Neural progenitor cell (in vitro differentiated cells): ENCODE measurements at regions not wholly inside any gene's neighbourhood (a gene's known extent, or its start where the extent isn't known, plus 50 kb on each side); places are given as distances from the start of the nearest gene placed in this dataset.

Source experiments
- DNase-seq: peaks from one replicate; pipeline ENCODE4 v3.0.0-alpha.2; 2016; ENCODE audit warnings: low spot score
- H2AFZ ChIP-seq: fragments of 200-600 bp; sonication (generic); replicated peaks from 2 replicates; pipeline ENCODE4 v1.6.1; 2016; ENCODE audit warnings: antibody characterized with exemption
- H3F3A ChIP-seq: fragments of 200-600 bp; sonication (generic); 2 replicates; pipeline ENCODE4 v1.6.1; 2016; ENCODE audit warnings: antibody characterized with exemption, low read depth
- H3K27ac ChIP-seq: fragments of 200-600 bp; sonication (generic); 2 replicates; pipeline ENCODE4 v1.5.1; 2016; ENCODE audit warnings: mild to moderate bottlenecking
- H3K27me3 ChIP-seq: fragments of 200-600 bp; sonication (generic); 2 replicates; pipeline ENCODE4 v1.6.1; 2016; ENCODE audit warnings: mild to moderate bottlenecking, moderate library complexity
- H3K36me3 ChIP-seq: fragments of 200-600 bp; sonication (generic); 2 replicates; pipeline ENCODE4 v1.5.1; 2016
- H3K4me1 ChIP-seq: fragments of 200-600 bp; sonication (generic); 2 replicates; pipeline ENCODE4 v1.6.1; 2016; ENCODE audit warnings: mixed run types
- H3K4me2 ChIP-seq: fragments of 200-600 bp; sonication (generic); 2 replicates; pipeline ENCODE4 v1.6.1; 2016
- H3K4me3 ChIP-seq: fragments of 200-600 bp; sonication (generic); 2 replicates; pipeline ENCODE4 v1.5.1; 2016
- H3K79me2 ChIP-seq: fragments of 200-600 bp; sonication (generic); 2 replicates; pipeline ENCODE4 v1.6.1; 2016; ENCODE audit warnings: low read depth
- H3K9ac ChIP-seq: fragments of 200-600 bp; sonication (generic); 2 replicates; pipeline ENCODE4 v1.6.1; 2016
- H3K9me3 ChIP-seq: fragments of 200-600 bp; sonication (generic); 2 replicates; pipeline ENCODE4 v1.5.1; 2016; ENCODE audit warnings: low read depth
- H4K20me1 ChIP-seq: fragments of 200-600 bp; sonication (generic); 2 replicates; pipeline ENCODE4 v1.6.1; 2016; ENCODE audit warnings: low read depth
- H3K27ac Mint-ChIP-seq: 3 replicates; pipeline ENCODE4 v1.8.0; 2021; ENCODE audit warnings: mixed read lengths
- H3K27me3 Mint-ChIP-seq: 2 replicates; pipeline ENCODE4 v1.8.0; 2022; ENCODE audit warnings: low read depth, mild to moderate bottlenecking, inconsistent platforms, moderate library complexity, mixed read lengths; ENCODE audit not compliant: insufficient read depth
- H3K36me3 Mint-ChIP-seq: 3 replicates; pipeline ENCODE4 v1.8.0; 2021; ENCODE audit warnings: mixed read lengths
- H3K4me1 Mint-ChIP-seq: 3 replicates; pipeline ENCODE4 v1.8.0; 2021; ENCODE audit warnings: mixed read lengths
- H3K4me3 Mint-ChIP-seq: 3 replicates; pipeline ENCODE4 v1.8.0; 2021; ENCODE audit warnings: mild to moderate bottlenecking, moderate library complexity, mixed read lengths
- H3K9me3 Mint-ChIP-seq: 3 replicates; pipeline ENCODE4 v1.8.0; 2020; ENCODE audit warnings: mixed read lengths
- CTCF ChIP-seq: fragments of 200-600 bp; sonication (generic); IDR thresholded peaks from 2 replicates; pipeline ENCODE4 v1.5.1; 2017; ENCODE audit warnings: antibody characterized with exemption, mild to moderate bottlenecking
- EZH2 ChIP-seq: fragments of 200-600 bp; sonication (generic); IDR thresholded peaks from 2 replicates; pipeline ENCODE4 v1.6.1; 2017; ENCODE audit warnings: antibody characterized with exemption, mild to moderate bottlenecking, moderate library complexity
- EZH2phosphoT487 ChIP-seq: fragments of 200-600 bp; sonication (generic); IDR thresholded peaks from 2 replicates; pipeline ENCODE4 v1.6.1; 2017; ENCODE audit warnings: antibody characterized with exemption

- no peaks in the 10 kb centered on the region for H3K27me3 ChIP-seq
- H3K4me2 ChIP-seq = no peak overlapping the region
- no peak overlapping the region for H3K4me3 ChIP-seq
- Mint-ChIP-seq H3K27ac (no peak overlapping the region), H3K27me3 (no peaks in the 10 kb centered on the region), H3K9me3 (no peaks in the 10 kb centered on the region), H3K4me3 (no peak overlapping the region), H3K36me3 (no peaks in the 10 kb centered on the region), H3K4me1 (no peaks in the 10 kb centered on the region)
- TF ChIP-seq CTCF (no peak), EZH2phosphoT487 (no peak), EZH2 (no peak)
- H3K4me1 ChIP-seq = no peaks in the 10 kb centered on the region
- no peaks in the 10 kb centered on the region for H3K79me2 ChIP-seq
- no peak overlapping the region for H3K9ac ChIP-seq
- H3K36me3 ChIP-seq = no peaks in the 10 kb centered on the region
- H3K27ac ChIP-seq = no peak overlapping the region
- H3K9me3 ChIP-seq = no peaks in the 10 kb centered on the region
- no peaks in the 10 kb centered on the region for H3F3A ChIP-seq
- H4K20me1 ChIP-seq = no peaks in the 10 kb centered on the region
- H2AFZ ChIP-seq = no peak overlapping the region
- DNase-seq = no peak
Measured at GRCh38 chr5:120153551-120153950, 310.5 kb upstream of the PRR16 start.

GRCh38 chr5:120155873-120156272 is 308.2 kb upstream of the PRR16 start:
- DNase-seq = no peak
- no peak overlapping the region for H3K4me3 Mint-ChIP-seq
- H3F3A ChIP-seq = no peaks in the 10 kb centered on the region

GRCh38 chr5:120158211-120158610 is 305.9 kb upstream of the PRR16 start:
- Mint-ChIP-seq H3K27me3 (no peaks in the 10 kb centered on the region), H3K36me3 (no peaks in the 10 kb centered on the region)

More at GRCh38 chr5:120155873-120156272, 308.2 kb upstream of the PRR16 start:
- Mint-ChIP-seq H3K36me3 (no peaks in the 10 kb centered on the region), H3K27me3 (no peaks in the 10 kb centered on the region), H3K9me3 (no peaks in the 10 kb centered on the region), H3K27ac (no peak overlapping the region), H3K4me1 (no peaks in the 10 kb centered on the region)
- Histone ChIP-seq H3K79me2 (no peaks in the 10 kb centered on the region), H3K9ac (no peak overlapping the region), H3K4me1 (no peaks in the 10 kb centered on the region), H3K27ac (no peak overlapping the region), H4K20me1 (no peaks in the 10 kb centered on the region), H3K9me3 (no peaks in the 10 kb centered on the region), H3K4me2 (no peak overlapping the region), H3K36me3 (no peaks in the 10 kb centered on the region), H2AFZ (no peak overlapping the region), H3K4me3 (no peak overlapping the region), H3K27me3 (no peaks in the 10 kb centered on the region)
- TF ChIP-seq EZH2phosphoT487 = no peak
- no peak for TF ChIP-seq EZH2
- no peak for TF ChIP-seq CTCF

More at GRCh38 chr5:120158211-120158610, 305.9 kb upstream of the PRR16 start:
- Mint-ChIP-seq H3K9me3 (no peaks in the 10 kb centered on the region), H3K27ac (no peak overlapping the region), H3K4me3 (no peak overlapping the region), H3K4me1 (no peaks in the 10 kb centered on the region)
- H3K9ac ChIP-seq = no peak overlapping the region
- H3K27ac ChIP-seq = no peak overlapping the region
- H3K79me2 ChIP-seq = no peaks in the 10 kb centered on the region
- H3K36me3 ChIP-seq = no peaks in the 10 kb centered on the region
- no peak overlapping the region for H3K4me2 ChIP-seq
- no peak for DNase-seq
- no peak for TF ChIP-seq EZH2phosphoT487
- no peak for TF ChIP-seq CTCF
- no peak for TF ChIP-seq EZH2
- no peaks in the 10 kb centered on the region for H3K27me3 ChIP-seq
- no peaks in the 10 kb centered on the region for H3K4me1 ChIP-seq
- H3F3A ChIP-seq = no peaks in the 10 kb centered on the region
- no peak overlapping the region for H3K4me3 ChIP-seq
- no peak overlapping the region for H2AFZ ChIP-seq
- no peaks in the 10 kb centered on the region for H4K20me1 ChIP-seq
- H3K9me3 ChIP-seq = no peaks in the 10 kb centered on the region
